ENCODE measurements at regions not wholly inside any gene's neighbourhood (a gene's known extent, or its start where the extent isn't known, plus 50 kb on each side); places are given as distances from the start of the nearest gene placed in this dataset.

- DNase-seq, result no peak
These were observed 62.5 kb upstream of the SIM2 start for GRCh38 chr21:36636439-36636838.

- DNase-seq, result no peak
These were observed 59.1 kb upstream of the SIM2 start for GRCh38 chr21:36639769-36640168.

GRCh38 chr21:36640174-36640720 lies 58.7 kb upstream of the SIM2 start:
- DNase-seq, result no peak

GRCh38 chr21:36640721-36641244 lies 58.1 kb upstream of the SIM2 start:
- DNase-seq, result no peak

- no peak for DNase-seq
These were observed 57.6 kb upstream of the SIM2 start for GRCh38 chr21:36641346-36641745.

DNA sequence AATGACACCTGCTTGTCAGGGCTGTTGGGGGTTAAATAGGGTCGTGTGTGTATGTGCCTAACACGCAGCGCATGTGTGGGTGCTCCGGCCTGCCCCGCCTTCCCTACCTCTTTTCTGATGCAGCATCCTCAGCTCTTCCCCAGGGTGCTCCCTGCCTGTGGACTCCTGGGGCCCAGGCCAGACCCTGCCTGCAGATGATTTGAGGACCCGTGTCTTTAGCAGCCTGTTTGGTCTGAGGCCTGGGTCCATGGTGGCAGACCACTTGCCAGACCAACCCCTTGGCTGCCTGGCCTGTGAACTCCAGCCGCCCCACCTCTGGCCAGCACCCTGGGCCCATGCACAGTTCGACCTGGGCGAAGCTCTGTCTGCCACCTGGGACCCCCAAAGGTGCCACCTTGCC lies 57.0 kb upstream of the SIM2 start:
- no peak for DNase-seq

- DNase-seq, result no peak
These were observed 56.1 kb upstream of the SIM2 start for GRCh38 chr21:36642777-36643176.

DNA sequence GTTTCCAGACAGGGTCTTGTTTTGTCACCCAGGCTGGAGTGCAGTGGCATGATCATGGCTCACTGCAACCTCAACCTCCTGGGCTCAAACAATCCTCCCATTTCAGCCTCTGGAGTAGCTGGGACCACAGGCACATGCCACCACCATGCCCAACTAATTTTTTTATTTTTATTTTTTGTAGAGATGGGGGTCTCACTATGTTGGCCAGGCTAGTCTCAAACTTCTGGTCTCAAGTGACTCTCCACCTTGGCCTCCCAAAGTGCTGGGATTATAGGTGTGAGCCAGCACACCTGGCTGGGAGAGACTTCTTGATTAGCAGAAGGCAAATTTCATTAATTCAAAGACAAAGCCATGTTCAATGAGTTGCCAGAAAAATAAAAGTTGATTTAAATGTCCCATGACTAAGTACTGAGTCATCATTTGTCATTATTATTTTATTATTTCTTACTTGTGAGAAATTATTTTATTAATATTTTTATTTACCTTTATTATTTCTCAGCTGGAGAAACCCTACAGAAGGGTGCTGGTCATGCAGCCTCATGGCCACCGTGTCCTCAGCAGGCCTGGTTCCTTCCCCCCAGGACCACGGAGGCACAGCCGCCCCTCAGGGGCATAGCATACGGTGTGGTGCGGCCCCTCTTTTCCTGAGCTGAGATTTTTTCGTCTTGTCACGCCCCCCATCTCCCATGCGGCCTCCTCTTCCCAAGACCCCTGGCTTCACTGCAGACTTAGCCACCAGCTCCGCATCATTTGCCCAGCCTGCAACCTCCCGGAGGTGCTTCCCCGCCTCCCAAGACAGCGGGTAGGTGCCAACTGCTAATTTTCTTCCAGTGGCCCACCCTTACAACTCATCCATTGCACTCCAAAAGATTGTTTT lies 55.3 kb upstream of the SIM2 start:
- no peak for DNase-seq

GRCh38 chr21:36646011-36646410 lies 52.9 kb upstream of the SIM2 start:
- no peak for DNase-seq

GRCh38 chr21:36646645-36647044 lies 52.3 kb upstream of the SIM2 start:
- DNase-seq, result no peak

DNA sequence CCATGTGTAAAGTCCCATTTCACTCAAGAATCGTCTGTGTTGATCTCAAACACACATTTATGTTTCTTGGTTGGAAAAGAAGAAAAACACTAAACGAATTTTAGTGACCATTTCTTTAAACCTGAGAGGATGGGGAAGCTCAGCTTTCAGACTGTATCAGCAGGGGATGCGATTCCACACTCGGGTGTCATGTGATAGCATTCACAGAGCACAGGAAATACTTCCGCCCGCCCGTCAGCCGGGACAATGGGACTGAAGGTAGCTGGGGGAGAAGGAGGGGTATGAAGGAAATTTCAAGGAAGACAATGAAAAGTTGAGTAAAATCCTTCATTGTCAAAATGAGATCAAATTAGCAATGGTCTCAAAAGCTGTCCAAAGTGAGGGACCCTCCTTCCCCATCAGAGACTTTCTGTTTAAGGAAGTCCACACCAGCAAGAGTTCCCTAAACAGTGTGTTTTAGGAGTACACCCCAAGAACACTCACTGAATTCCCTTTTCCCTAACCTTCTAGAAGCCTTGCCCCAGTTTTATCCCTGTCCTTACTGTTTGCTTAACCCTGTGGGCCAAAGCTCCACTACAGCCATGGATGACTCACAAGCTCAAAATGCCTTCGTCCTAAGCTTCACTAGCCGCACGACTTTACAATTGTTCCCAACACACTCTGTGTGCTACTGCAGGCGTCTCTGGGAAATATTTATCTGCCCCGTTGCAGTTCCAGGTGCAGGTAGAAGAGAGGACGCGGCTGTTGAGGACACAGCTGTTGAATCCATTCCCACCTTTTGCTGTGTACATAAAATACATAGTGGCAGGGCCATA lies 51.4 kb upstream of the SIM2 start:
- DNase-seq, result no peak

Data from suppressor macrophage treated with lipopolysaccharide for 4 hours (primary cell).